H1 (cell line): ENCODE measurements at regions not wholly inside any gene's neighbourhood (a gene's known extent, or its start where the extent isn't known, plus 50 kb on each side); places are given as distances from the start of the nearest gene placed in this dataset.

Experiments used
- CHD7 ChIP-seq: fragments of 300-600 bp; sonication (generic); IDR thresholded peaks from 2 replicates; pipeline ENCODE4 v1.7.1; 2012; ENCODE audit warnings: low read length, moderate library complexity, mild to moderate bottlenecking, inconsistent platforms; ENCODE audit not compliant: insufficient replicate concordance
- EP300 ChIP-seq, 2 experiments: IDR thresholded peaks; 1 replicate in 1 of 2; 2 replicates in 1 of 2; pipeline ENCODE4 v1.6.1; 2011 to 2012; ENCODE audit warnings: low read depth in 2 of 2, low read length in 2 of 2, mild to moderate bottlenecking in 2 of 2, borderline replicate concordance in 1 of 2, inconsistent platforms in 1 of 2, moderate library complexity in 1 of 2
- GABPA ChIP-seq: IDR thresholded peaks from 2 replicates; pipeline ENCODE4 v1.6.1; 2011; ENCODE audit warnings: mild to moderate bottlenecking, low read length, moderate library complexity, borderline replicate concordance; ENCODE audit not compliant: insufficient read depth
- JUN ChIP-seq: IDR thresholded peaks from 2 replicates; pipeline ENCODE4 v1.6.1; 2011; ENCODE audit warnings: low read depth, mild to moderate bottlenecking, improper control_type of control experiment, low read length
- KDM4A ChIP-seq: IDR thresholded peaks from one replicate; pipeline ENCODE4 v1.7.1; 2012; ENCODE audit warnings: low read depth, mild to moderate bottlenecking, moderate library complexity, low read length, inconsistent platforms; ENCODE audit not compliant: severe bottlenecking
- MAFK ChIP-seq: IDR thresholded peaks from 2 replicates; pipeline ENCODE4 v1.6.1; 2012; ENCODE audit warnings: low read depth, mild to moderate bottlenecking, improper control_type of control experiment, low read length
- MAX ChIP-seq: IDR thresholded peaks from 2 replicates; pipeline ENCODE4 v1.6.1; 2012; ENCODE audit warnings: inconsistent platforms
- RFX5 ChIP-seq: IDR thresholded peaks from 2 replicates; pipeline ENCODE4 v1.6.1; 2011; ENCODE audit warnings: low read depth, low read length, improper control_type of control experiment, borderline replicate concordance
- RXRA ChIP-seq: IDR thresholded peaks from 2 replicates; pipeline ENCODE4 v1.6.1; 2011; ENCODE audit warnings: low read depth, mild to moderate bottlenecking, low read length, moderate library complexity; ENCODE audit not compliant: insufficient read depth
- SIRT6 ChIP-seq: IDR thresholded peaks from one replicate; pipeline ENCODE4 v1.7.1; 2012; ENCODE audit warnings: low read length, inconsistent platforms
- SP4 ChIP-seq: IDR thresholded peaks from 2 replicates; pipeline ENCODE4 v1.6.1; 2012; ENCODE audit warnings: low read length, inconsistent platforms
- TBP ChIP-seq: IDR thresholded peaks from 2 replicates; pipeline ENCODE4 v1.6.1; 2011; ENCODE audit warnings: low read depth, low read length, improper control_type of control experiment

GRCh38 chr3:6242104-6242503 lies 618.8 kb upstream of the GRM7 start (continued):
- no peak for TF ChIP-seq CHD7
- TF ChIP-seq SP4 = no peak
- TF ChIP-seq RFX5 = no peak
- TF ChIP-seq RXRA = no peak
- TF ChIP-seq SIRT6 = no peak
- no peak for TF ChIP-seq EP300 (IDR thresholded peaks at IDR 0.05; ENCODE audit: borderline replicate concordance in 1 of 2, low read depth in 2 of 2, low read length in 2 of 2)
- no peak for TF ChIP-seq KDM4A
- TF ChIP-seq GABPA = no peak
- TF ChIP-seq MAX = no peak
- TF ChIP-seq TBP = no peak
- no peak for TF ChIP-seq JUN
- TF ChIP-seq MAFK = no peak
